ENCODE measurements at regions not wholly inside any gene's neighbourhood (a gene's known extent, or its start where the extent isn't known, plus 50 kb on each side); places are given as distances from the start of the nearest gene placed in this dataset.

GRCh38 chr6:139941826-139942225 lies 567.4 kb upstream of the CITED2 start:
- TF ChIP-seq CTCF (IDR thresholded peaks at IDR 0.05; ENCODE audit: control extremely low read depth, extremely low read depth, low read depth, missing control alignments): no peak
- POLR2A ChIA-PET: no interaction called here
- CTCF ChIA-PET: no interaction called here
- DNase-seq (ENCODE audit: extremely low spot score): no peak

- no peak for TF ChIP-seq CTCF (IDR thresholded peaks at IDR 0.05; ENCODE audit: control extremely low read depth, extremely low read depth, low read depth, missing control alignments)
- ChIA-PET CTCF (interaction anchor here (1.8 kb wide), 1 partner anchor 17 kb away, joined by 8 read pairs; no protein-coding TSS in a partner anchor), POLR2A (no interaction called here)
- no peak for DNase-seq (ENCODE audit: extremely low spot score)
These were observed 566.6 kb upstream of the CITED2 start for GRCh38 chr6:139940741-139941729.

- DNase-seq (ENCODE audit: extremely low spot score): no peak
- POLR2A ChIA-PET: no interaction called here
- TF ChIP-seq CTCF (IDR thresholded peaks at IDR 0.05; ENCODE audit: control extremely low read depth, extremely low read depth, low read depth, missing control alignments): no peak
- CTCF ChIA-PET: interaction anchor here (1.0 to 3.0 kb wide), 4 partner anchors 10 to 543 kb away, joined by 3 to 11 read pairs (median 6); no protein-coding TSS in a partner anchor
These were observed 564.9 kb upstream of the CITED2 start for GRCh38 chr6:139939189-139939979.

- POLR2A ChIA-PET: no interaction called here
- no peak for TF ChIP-seq CTCF (IDR thresholded peaks at IDR 0.05; ENCODE audit: control extremely low read depth, extremely low read depth, low read depth, missing control alignments)
- DNase-seq (ENCODE audit: extremely low spot score): no peak
- CTCF ChIA-PET: interaction anchor here (1.1 kb wide), 2 partner anchors 9 to 11 kb away, joined by 3 read pairs; no protein-coding TSS in a partner anchor
These were observed 558.2 kb upstream of the CITED2 start for GRCh38 chr6:139932671-139933070.

GRCh38 chr6:139931747-139932146 lies 557.3 kb upstream of the CITED2 start:
- DNase-seq (ENCODE audit: extremely low spot score): no peak
- POLR2A ChIA-PET: no interaction called here

More at GRCh38 chr6:139931747-139932146, 557.3 kb upstream of the CITED2 start:
- CTCF ChIA-PET: no interaction called here
- no peak for TF ChIP-seq CTCF (IDR thresholded peaks at IDR 0.05; ENCODE audit: control extremely low read depth, extremely low read depth, low read depth, missing control alignments)
